ENCODE measurements at regions not wholly inside any gene's neighbourhood (a gene's known extent, or its start where the extent isn't known, plus 50 kb on each side); places are given as distances from the start of the nearest gene placed in this dataset.

DNA sequence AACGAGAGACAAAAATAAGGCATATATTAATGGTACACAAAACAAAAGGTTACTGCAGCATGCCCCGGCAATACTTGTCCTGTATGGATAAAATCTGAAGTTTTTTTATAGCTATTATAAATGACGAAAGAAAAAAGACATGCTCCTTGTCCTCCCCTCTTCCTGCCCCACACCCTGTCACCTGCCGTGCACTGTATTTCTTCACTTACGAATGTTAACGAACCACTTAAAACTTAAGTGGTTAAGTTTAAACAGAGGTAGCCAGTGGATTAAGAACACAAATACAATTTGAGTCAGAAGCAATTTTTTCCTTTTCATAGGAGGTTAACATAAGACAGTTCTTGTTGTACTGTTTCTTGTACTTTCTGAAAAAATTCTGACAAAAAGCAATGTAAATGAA, 799.1 kb upstream of the NECTIN3 start:
- no peaks in the 10 kb centered on the region for H3K9me3 ChIP-seq (ENCODE audit: control insufficient read depth in 4 of 4, low read length in 3 of 4)
- WGBS = 77% methylated on average over 6 of the region's 6 CpGs

DNA sequence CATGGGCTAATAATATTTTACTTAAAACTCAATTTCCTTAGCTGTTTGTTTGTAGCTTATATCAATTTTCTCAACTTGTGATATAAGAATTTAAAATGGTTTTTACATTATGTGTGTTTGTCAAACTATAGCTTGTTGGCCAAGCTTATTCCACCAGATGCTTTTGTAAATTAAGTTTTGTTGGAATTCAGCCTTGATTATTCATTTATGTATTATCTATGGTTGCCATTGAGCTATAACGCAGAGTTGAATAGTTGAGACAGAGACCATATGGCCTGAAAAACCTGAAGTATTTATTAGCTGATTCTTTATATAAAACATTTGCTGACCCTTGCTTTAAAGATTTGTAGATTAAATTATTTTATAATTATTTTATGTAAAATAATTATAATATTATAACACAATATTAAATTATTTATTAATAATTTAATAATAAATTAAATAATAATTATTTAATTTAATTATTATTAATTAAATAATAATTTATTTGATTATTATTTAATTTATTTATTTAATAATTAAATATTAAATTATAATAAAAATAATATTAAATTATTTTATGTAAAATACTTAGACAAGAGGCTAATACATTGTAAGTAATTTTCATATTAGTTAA, 779.6 kb upstream of the NECTIN3 start:
- H3K27ac ChIP-seq (ENCODE audit: low read depth in 1 of 2, low read length in 2 of 2) = no peak overlapping the region
- WGBS = 95% methylated on average over 1 of the region's 1 CpG
- no peaks in the 10 kb centered on the region for H3K4me1 ChIP-seq (ENCODE audit: control insufficient read depth in 4 of 4, insufficient read depth in 4 of 4, low read length in 3 of 4)
- H3K9ac ChIP-seq (ENCODE audit: low read depth in 1 of 2, low read length in 2 of 2) = no peak overlapping the region
- H3K9me3 ChIP-seq (ENCODE audit: control insufficient read depth in 4 of 4, low read length in 3 of 4) = peaks cover 0 to 2% (median 1%) of the 10 kb centered on the region in 4 donors
- TF ChIP-seq GABPA (IDR thresholded peaks at IDR 0.05 in 1 of 2, conservative IDR thresholded peaks at IDR 0.05 in 1 of 2) (no peak), EGR1 (IDR thresholded peaks at IDR 0.05; ENCODE audit: low read depth in 2 of 2) (no peak), TAF1 (conservative IDR thresholded peaks at IDR 0.05) (no peak), CTCF (IDR thresholded peaks at IDR 0.05; ENCODE audit: low read depth, low read length, missing input control) (no peak), FOXA2 (IDR thresholded peaks at IDR 0.05) (no peak), HNF4G (IDR thresholded peaks at IDR 0.05) (no peak), JUND (IDR thresholded peaks at IDR 0.05) (no peak), RAD21 (IDR thresholded peaks at IDR 0.05) (no peak), NR2F2 (IDR thresholded peaks at IDR 0.05) (no peak), ATF3 (IDR thresholded peaks at IDR 0.05) (no peak), HNF4A (conservative IDR thresholded peaks at IDR 0.05) (no peak), RXRA (IDR thresholded peaks at IDR 0.05) (no peak), ZBTB33 (IDR thresholded peaks at IDR 0.05) (no peak), REST (IDR thresholded peaks at IDR 0.05) (no peak), YY1 (IDR thresholded peaks at IDR 0.05) (no peak), SP1 (IDR thresholded peaks at IDR 0.05) (no peak), FOXA1 (IDR thresholded peaks at IDR 0.05) (no peak)
- TF ChIP-seq, protein P1, sequence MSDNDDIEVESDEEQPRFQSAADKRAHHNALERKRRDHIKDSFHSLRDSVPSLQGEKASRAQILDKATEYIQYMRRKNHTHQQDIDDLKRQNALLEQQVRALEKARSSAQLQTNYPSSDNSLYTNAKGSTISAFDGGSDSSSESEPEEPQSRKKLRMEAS (IDR thresholded peaks at IDR 0.05) = no peak
- no peak overlapping the region for H3K4me3 ChIP-seq (ENCODE audit: low read depth in 1 of 3, low read length in 3 of 3)
- DNase-seq (ENCODE audit: low spot score) = no peak
- H3K27me3 ChIP-seq (ENCODE audit: control insufficient read depth in 4 of 4, insufficient read depth in 4 of 4, low read length in 3 of 4) = no peaks in the 10 kb centered on the region
- H3K36me3 ChIP-seq (ENCODE audit: control insufficient read depth in 4 of 4, insufficient read depth in 3 of 4, low read depth in 1 of 4, low read length in 3 of 4) = no peaks in the 10 kb centered on the region

More for the DNA sequence above, 799.1 kb upstream of the NECTIN3 start:
- TF ChIP-seq HNF4A (conservative IDR thresholded peaks at IDR 0.05) = no peak
- no peak for TF ChIP-seq ZBTB33 (IDR thresholded peaks at IDR 0.05)
- TF ChIP-seq YY1 (IDR thresholded peaks at IDR 0.05) = no peak
- TF ChIP-seq EGR1 (IDR thresholded peaks at IDR 0.05; ENCODE audit: low read depth in 2 of 2) = no peak
- TF ChIP-seq, protein P1 (IDR thresholded peaks at IDR 0.05) = no peak
- no peak for TF ChIP-seq HNF4G (IDR thresholded peaks at IDR 0.05)
- TF ChIP-seq JUND (IDR thresholded peaks at IDR 0.05) = no peak
- TF ChIP-seq FOXA2 (IDR thresholded peaks at IDR 0.05) = no peak
- TF ChIP-seq NR2F2 (IDR thresholded peaks at IDR 0.05) = no peak
- TF ChIP-seq RXRA (IDR thresholded peaks at IDR 0.05) = no peak
- TF ChIP-seq SP1 (IDR thresholded peaks at IDR 0.05) = no peak
- Histone ChIP-seq H3K9ac (ENCODE audit: low read depth in 1 of 2, low read length in 2 of 2) (no peak overlapping the region), H3K4me3 (ENCODE audit: low read depth in 1 of 3, low read length in 3 of 3) (no peak overlapping the region), H3K4me1 (ENCODE audit: control insufficient read depth in 4 of 4, insufficient read depth in 4 of 4, low read length in 3 of 4) (no peaks in the 10 kb centered on the region), H3K27ac (ENCODE audit: low read depth in 1 of 2, low read length in 2 of 2) (no peak overlapping the region), H3K27me3 (ENCODE audit: control insufficient read depth in 4 of 4, insufficient read depth in 4 of 4, low read length in 3 of 4) (no peaks in the 10 kb centered on the region), H3K36me3 (ENCODE audit: control insufficient read depth in 4 of 4, insufficient read depth in 3 of 4, low read depth in 1 of 4, low read length in 3 of 4) (no peaks in the 10 kb centered on the region)
- DNase-seq (ENCODE audit: low spot score) = no peak
